Breast epithelium (tissue), 4 donors: ENCODE measurements at regions not wholly inside any gene's neighbourhood (a gene's known extent, or its start where the extent isn't known, plus 50 kb on each side); places are given as distances from the start of the nearest gene placed in this dataset.

Experiments
- DNase-seq, 2 donors: peaks; one replicate each; pipeline ENCODE4 v3.0.0-alpha.2; 2019; ENCODE audit warnings: low spot score in 2 of 2
- H3K27ac ChIP-seq, 2 donors: fragments of 200-600 bp; sonication (generic) in 1 of 2; one replicate each; pipeline ENCODE4 v1.5.1; 2016 to 2019; ENCODE audit warnings: mild to moderate bottlenecking in 1 of 2
- H3K27me3 ChIP-seq, 2 donors: fragments of 200-600 bp; sonication (generic) in 1 of 2; one replicate each; pipeline versions ENCODE4 v1.5.1 to v1.6.0; 2017 to 2019; ENCODE audit warnings: control low read depth in 1 of 2, mild to moderate bottlenecking in 1 of 2
- H3K36me3 ChIP-seq: fragments of 200-600 bp; one replicate; pipeline ENCODE4 v1.5.1; 2019
- H3K4me1 ChIP-seq, 2 donors: fragments of 200-600 bp; sonication (generic); one replicate each; pipeline ENCODE4 v1.5.1; 2016 to 2019; ENCODE audit warnings: control low read depth in 1 of 2
- H3K4me3 ChIP-seq, 3 donors: fragments of 200-600 bp; sonication (generic); 1 replicate in 2 of 3; 2 replicates in 1 of 3; pipeline ENCODE4 v1.5.1; 2016 to 2019; ENCODE audit warnings: mild to moderate bottlenecking in 3 of 3, moderate library complexity in 2 of 3
- H3K9me3 ChIP-seq, 2 donors: fragments of 200-600 bp; sonication (generic) in 1 of 2; one replicate each; pipeline ENCODE4 v1.5.1; 2016 to 2019; ENCODE audit warnings: control low read depth in 1 of 2
- POLR2A ChIP-seq: fragments of 450-650 bp; IDR thresholded peaks from one replicate; pipeline ENCODE4 v1.6.1; 2016; ENCODE audit warnings: antibody characterized with exemption, mild to moderate bottlenecking, moderate library complexity
- POLR2AphosphoS5 ChIP-seq, 3 donors: sonication (generic); formaldehyde crosslinking; IDR thresholded peaks; one replicate each; pipeline ENCODE4 v1.6.1; 2017; ENCODE audit warnings: antibody characterized with exemption in 3 of 3
- intact Hi-C: fragments of 100-400 bp; cut with DNase I; formaldehyde crosslinking; loops from one replicate; pipeline ENCODE4 v1.15.1; 2023; ENCODE audit warnings: low total_unique reads
- TF ChIP-seq, protein P1 (sequence below), 3 donors: fragments of 450-650 bp; IDR thresholded peaks; one replicate each; pipeline ENCODE4 v1.5.1; 2016 to 2017; ENCODE audit warnings: antibody characterized with exemption in 3 of 3, mild to moderate bottlenecking in 3 of 3, moderate library complexity in 3 of 3

GRCh38 chr18:56119681-56120080 is 518.7 kb downstream of the TXNL1 start:
- Histone ChIP-seq H3K4me1 (no peaks in the 10 kb centered on the region), H3K27me3 (no peaks in the 10 kb centered on the region), H3K36me3 (no peaks in the 10 kb centered on the region), H3K9me3 (no peaks in the 10 kb centered on the region), H3K4me3 (no peak overlapping the region), H3K27ac (no peak overlapping the region)
- no peak for TF ChIP-seq POLR2AphosphoS5 (IDR thresholded peaks at IDR 0.05)
- intact Hi-C loops, result no loop called here
- DNase-seq, result no peak

- intact Hi-C loops, result no loop called here
- TF ChIP-seq, protein P1, sequence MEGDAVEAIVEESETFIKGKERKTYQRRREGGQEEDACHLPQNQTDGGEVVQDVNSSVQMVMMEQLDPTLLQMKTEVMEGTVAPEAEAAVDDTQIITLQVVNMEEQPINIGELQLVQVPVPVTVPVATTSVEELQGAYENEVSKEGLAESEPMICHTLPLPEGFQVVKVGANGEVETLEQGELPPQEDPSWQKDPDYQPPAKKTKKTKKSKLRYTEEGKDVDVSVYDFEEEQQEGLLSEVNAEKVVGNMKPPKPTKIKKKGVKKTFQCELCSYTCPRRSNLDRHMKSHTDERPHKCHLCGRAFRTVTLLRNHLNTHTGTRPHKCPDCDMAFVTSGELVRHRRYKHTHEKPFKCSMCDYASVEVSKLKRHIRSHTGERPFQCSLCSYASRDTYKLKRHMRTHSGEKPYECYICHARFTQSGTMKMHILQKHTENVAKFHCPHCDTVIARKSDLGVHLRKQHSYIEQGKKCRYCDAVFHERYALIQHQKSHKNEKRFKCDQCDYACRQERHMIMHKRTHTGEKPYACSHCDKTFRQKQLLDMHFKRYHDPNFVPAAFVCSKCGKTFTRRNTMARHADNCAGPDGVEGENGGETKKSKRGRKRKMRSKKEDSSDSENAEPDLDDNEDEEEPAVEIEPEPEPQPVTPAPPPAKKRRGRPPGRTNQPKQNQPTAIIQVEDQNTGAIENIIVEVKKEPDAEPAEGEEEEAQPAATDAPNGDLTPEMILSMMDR (IDR thresholded peaks at IDR 0.05), result no peak
- TF ChIP-seq POLR2AphosphoS5 (IDR thresholded peaks at IDR 0.05) (no peak), POLR2A (no peak)
- H3K4me3 ChIP-seq, result no peak overlapping the region
- no peaks in the 10 kb centered on the region for H3K4me1 ChIP-seq
- no peaks in the 10 kb centered on the region for H3K9me3 ChIP-seq
- H3K36me3 ChIP-seq, result no peaks in the 10 kb centered on the region
- no peaks in the 10 kb centered on the region for H3K27me3 ChIP-seq
- no peak for DNase-seq
- no peak overlapping the region for H3K27ac ChIP-seq
Measured at GRCh38 chr18:56118422-56118821, 520.0 kb downstream of the TXNL1 start.

- no peak overlapping the region for H3K4me3 ChIP-seq
- TF ChIP-seq, protein P1 (IDR thresholded peaks at IDR 0.05), result no peak
- no peak for TF ChIP-seq POLR2AphosphoS5 (IDR thresholded peaks at IDR 0.05)
- TF ChIP-seq POLR2A, result no peak
Measured at GRCh38 chr18:56115071-56116015, 523.0 kb downstream of the TXNL1 start.

GRCh38 chr18:56112984-56113383 is 525.0 kb upstream of the TCF4 start:
- TF ChIP-seq, protein P1 (IDR thresholded peaks at IDR 0.05), result no peak
- TF ChIP-seq POLR2AphosphoS5 (IDR thresholded peaks at IDR 0.05) (no peak), POLR2A (no peak)
- no peaks in the 10 kb centered on the region for H3K4me1 ChIP-seq
- no peak overlapping the region for H3K27ac ChIP-seq
- no peaks in the 10 kb centered on the region for H3K36me3 ChIP-seq
- intact Hi-C loops, result no loop called here
- no peak overlapping the region for H3K4me3 ChIP-seq
- H3K27me3 ChIP-seq, result no peaks in the 10 kb centered on the region
- H3K9me3 ChIP-seq, result no peaks in the 10 kb centered on the region
- no peak for DNase-seq

More at GRCh38 chr18:56115071-56116015, 523.0 kb downstream of the TXNL1 start:
- Histone ChIP-seq H3K4me1 (no peaks in the 10 kb centered on the region), H3K36me3 (no peaks in the 10 kb centered on the region), H3K9me3 (no peaks in the 10 kb centered on the region), H3K27me3 (no peaks in the 10 kb centered on the region), H3K27ac (no peak overlapping the region)
- no peak for DNase-seq
- intact Hi-C loops, result no loop called here

DNA sequence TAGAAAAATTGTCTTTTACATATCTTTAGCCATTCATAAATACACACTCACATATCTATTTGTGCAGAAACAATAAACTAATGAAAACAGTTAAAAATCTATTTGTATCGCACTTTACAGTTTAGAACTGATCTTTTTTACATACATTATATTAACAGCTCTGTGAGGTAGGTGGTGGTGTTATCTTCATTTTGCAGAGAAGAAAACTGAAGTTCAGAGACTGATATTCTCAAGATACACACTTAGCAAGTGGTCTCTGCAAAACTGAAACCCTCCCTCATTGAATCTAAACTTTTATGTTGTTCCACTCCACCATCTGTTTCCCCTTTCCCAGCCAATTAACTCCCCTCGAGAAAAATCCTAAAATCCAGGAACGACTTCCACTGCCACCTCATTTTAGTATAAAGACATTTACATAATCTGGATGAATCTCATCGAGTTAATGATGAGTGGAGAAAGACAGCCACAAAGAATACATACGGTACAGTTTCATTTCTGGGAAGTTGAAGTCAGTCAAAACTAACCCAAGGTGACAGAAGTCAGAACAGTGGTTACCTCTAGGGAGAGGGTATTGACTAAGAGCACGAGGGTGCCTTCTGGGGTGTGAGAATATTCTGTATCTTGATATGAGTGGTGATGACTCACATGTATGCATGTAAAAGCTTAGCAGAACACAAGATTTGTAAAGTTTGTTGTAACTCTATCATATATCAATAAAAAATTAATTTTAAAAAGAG is 524.2 kb upstream of the TCF4 start:
- Histone ChIP-seq H3K4me3 (no peak overlapping the region), H3K27me3 (no peaks in the 10 kb centered on the region), H3K4me1 (no peaks in the 10 kb centered on the region), H3K27ac (no peak overlapping the region), H3K9me3 (no peaks in the 10 kb centered on the region), H3K36me3 (no peaks in the 10 kb centered on the region)
- intact Hi-C loops, result no loop called here
- TF ChIP-seq, protein P1 (IDR thresholded peaks at IDR 0.05), result no peak
- TF ChIP-seq POLR2AphosphoS5 (IDR thresholded peaks at IDR 0.05), result no peak
- TF ChIP-seq POLR2A, result no peak
- DNase-seq, result no peak
